Mesendoderm (in vitro differentiated cells): ENCODE measurements at regions not wholly inside any gene's neighbourhood (a gene's known extent, or its start where the extent isn't known, plus 50 kb on each side); places are given as distances from the start of the nearest gene placed in this dataset.

Experiments
- DNase-seq: peaks from one replicate; pipeline ENCODE4 v3.0.0; 2013
- H2AK5ac ChIP-seq: 2 replicates; pipeline ENCODE4 v1.6.1; 2013; ENCODE audit warnings: low read length, inconsistent platforms
- H2BK120ac ChIP-seq: 2 replicates; pipeline ENCODE4 v1.6.1; 2013; ENCODE audit warnings: low read depth, mild to moderate bottlenecking, low read length, moderate library complexity, mixed read lengths
- H2BK15ac ChIP-seq: replicated peaks from 2 replicates; pipeline ENCODE4 v1.6.1; 2013; ENCODE audit warnings: low read depth, mild to moderate bottlenecking, moderate library complexity
- H2BK5ac ChIP-seq: 2 replicates; pipeline ENCODE4 v1.6.1; 2013; ENCODE audit warnings: low read length, inconsistent platforms
- H3K18ac ChIP-seq: 2 replicates; pipeline ENCODE4 v1.6.1; 2013; ENCODE audit warnings: mild to moderate bottlenecking, low read length, mixed read lengths
- H3K23ac ChIP-seq: one replicate; pipeline ENCODE4 v1.6.1; 2013; ENCODE audit warnings: low read length
- H3K27ac ChIP-seq: 2 replicates; pipeline ENCODE4 v1.5.1; 2013; ENCODE audit warnings: low read depth, mild to moderate bottlenecking, inconsistent platforms, low read length, moderate library complexity
- H3K27me3 ChIP-seq: 2 replicates; pipeline ENCODE4 v1.6.1; 2013; ENCODE audit warnings: low read length, control low read depth, mild to moderate bottlenecking, inconsistent platforms; ENCODE audit not compliant: insufficient read depth, poor library complexity
- H3K36me3 ChIP-seq: 2 replicates; pipeline ENCODE4 v1.6.1; 2013; ENCODE audit warnings: low read length, inconsistent platforms; ENCODE audit not compliant: control insufficient read depth, insufficient read depth
- H3K4ac ChIP-seq: one replicate; pipeline ENCODE4 v1.6.1; 2013; ENCODE audit warnings: low read depth, mild to moderate bottlenecking, low read length, moderate library complexity
- H3K4me1 ChIP-seq: 2 replicates; pipeline ENCODE4 v1.6.1; 2013; ENCODE audit warnings: low read depth, low read length, inconsistent platforms; ENCODE audit not compliant: control insufficient read depth
- H3K4me2 ChIP-seq: 2 replicates; pipeline ENCODE4 v1.6.1; 2013; ENCODE audit warnings: low read length
- H3K4me3 ChIP-seq: 2 replicates; pipeline ENCODE4 v1.5.1; 2013; ENCODE audit warnings: mild to moderate bottlenecking, low read length
- H3K56ac ChIP-seq: one replicate; pipeline ENCODE4 v1.6.1; 2013; ENCODE audit warnings: low read length
- H3K79me1 ChIP-seq: 2 replicates; pipeline ENCODE4 v1.6.1; 2013; ENCODE audit warnings: low read length, inconsistent platforms
- H3K79me2 ChIP-seq: 2 replicates; pipeline ENCODE4 v1.6.1; 2013; ENCODE audit warnings: mild to moderate bottlenecking, low read length; ENCODE audit not compliant: control insufficient read depth, insufficient read depth
- H3K9ac ChIP-seq: 2 replicates; pipeline ENCODE4 v1.6.1; 2013; ENCODE audit warnings: low read length, inconsistent platforms
- H4K5ac ChIP-seq: one replicate; pipeline ENCODE4 v1.6.1; 2013; ENCODE audit warnings: low read length
- H4K8ac ChIP-seq: one replicate; pipeline ENCODE4 v1.6.1; 2013; ENCODE audit warnings: low read depth, mild to moderate bottlenecking, control low read depth, low read length, moderate library complexity
- WGBS: extraction: QIAGEN DNeasy Blood & Tissue Kit; methylation state at CpG from one replicate; pipeline ENCODE4 v1.1.7; 2013; ENCODE audit warnings: low lambda C conversion rate, missing lambda C conversion rate; ENCODE audit not compliant: insufficient coverage; ENCODE audit errors: extremely low coverage; 5-methylcytosine and 5-hydroxymethylcytosine counted together

GRCh38 chr5:97405941-97406340 lies 222.9 kb upstream of the RIOK2 start:
- Histone ChIP-seq H3K36me3 (no peaks in the 10 kb centered on the region), H2BK15ac (no peak overlapping the region), H3K9ac (no peak overlapping the region), H3K79me2 (no peaks in the 10 kb centered on the region), H3K56ac (no peak overlapping the region), H2BK5ac (no peak overlapping the region), H2BK120ac (no peak overlapping the region), H3K4me1 (no peaks in the 10 kb centered on the region), H3K23ac (no peak overlapping the region), H3K4me3 (no peak overlapping the region), H3K27ac (no peak overlapping the region), H3K79me1 (no peaks in the 10 kb centered on the region), H3K27me3 (no peaks in the 10 kb centered on the region), H3K4me2 (no peak overlapping the region), H3K18ac (no peak overlapping the region), H4K5ac (no peak overlapping the region), H4K8ac (no peak overlapping the region), H3K4ac (no peak overlapping the region), H2AK5ac (no peak overlapping the region)
- WGBS = no CpG with 5 or more reads among the region's 9 CpGs
- DNase-seq = no peak

DNA sequence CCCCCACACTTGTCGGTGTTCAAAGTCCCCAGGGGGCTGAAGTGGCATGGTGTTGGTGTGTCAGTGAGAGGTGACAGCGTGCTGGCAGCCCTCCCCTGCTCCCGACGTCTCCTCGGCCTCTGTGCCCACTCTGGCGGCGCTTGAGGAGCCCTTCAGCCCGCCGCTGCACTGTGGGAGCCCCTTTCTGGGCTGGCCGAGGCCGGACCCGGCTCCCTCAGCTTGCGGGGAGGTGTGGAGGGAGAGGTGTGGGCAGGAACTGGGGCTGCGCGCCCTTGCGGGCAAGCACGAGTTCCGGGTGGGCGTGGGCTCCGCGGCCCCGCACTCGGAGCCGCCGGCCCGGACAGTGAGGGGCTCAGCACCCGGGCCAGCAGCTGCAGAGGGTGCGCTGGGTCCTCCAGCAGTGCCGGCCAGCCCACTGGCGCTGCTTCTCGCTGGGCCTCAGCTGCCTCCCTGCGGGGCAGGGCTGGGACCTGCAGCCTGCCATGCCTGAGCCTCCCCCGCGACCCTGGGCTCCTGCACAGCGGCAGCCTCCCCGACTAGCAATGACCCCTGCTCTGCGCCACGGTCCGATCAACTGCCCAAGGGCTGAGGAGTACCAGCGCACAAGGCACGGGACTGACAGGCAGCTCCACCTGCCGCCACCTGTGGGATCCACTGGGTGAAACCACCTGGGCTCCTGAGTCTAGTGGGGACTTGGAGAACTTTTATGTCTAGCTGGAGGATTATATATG lies 224.1 kb upstream of the RIOK2 start:
- Histone ChIP-seq H3K79me2 (no peaks in the 10 kb centered on the region), H3K4me3 (no peak overlapping the region), H3K79me1 (no peaks in the 10 kb centered on the region), H2BK5ac (no peak overlapping the region), H3K18ac (no peak overlapping the region), H3K27ac (no peak overlapping the region), H3K23ac (no peak overlapping the region), H3K4me1 (no peaks in the 10 kb centered on the region), H2BK120ac (no peak overlapping the region), H3K4me2 (no peak overlapping the region), H3K27me3 (no peaks in the 10 kb centered on the region), H4K5ac (no peak overlapping the region), H3K9ac (no peak overlapping the region), H3K56ac (no peak overlapping the region), H3K36me3 (no peaks in the 10 kb centered on the region), H4K8ac (no peak overlapping the region), H2AK5ac (no peak overlapping the region), H2BK15ac (no peak overlapping the region), H3K4ac (no peak overlapping the region)
- no CpG with 5 or more reads among the region's 42 CpGs for WGBS
- no peak for DNase-seq

GRCh38 chr5:97408331-97408730 lies 225.3 kb upstream of the RIOK2 start:
- Histone ChIP-seq H2BK120ac (no peak overlapping the region), H4K8ac (no peak overlapping the region), H3K27ac (no peak overlapping the region), H2AK5ac (no peak overlapping the region), H3K4me3 (no peak overlapping the region), H3K4me2 (no peak overlapping the region), H3K18ac (no peak overlapping the region), H3K4ac (no peak overlapping the region), H2BK5ac (no peak overlapping the region), H3K4me1 (no peaks in the 10 kb centered on the region), H3K79me2 (no peaks in the 10 kb centered on the region), H3K56ac (no peak overlapping the region), H3K27me3 (no peaks in the 10 kb centered on the region), H4K5ac (no peak overlapping the region), H3K9ac (no peak overlapping the region), H3K79me1 (no peaks in the 10 kb centered on the region), H2BK15ac (no peak overlapping the region), H3K23ac (no peak overlapping the region), H3K36me3 (no peaks in the 10 kb centered on the region)
- no peak for DNase-seq
- WGBS = no CpG with 5 or more reads among the region's 9 CpGs

DNA sequence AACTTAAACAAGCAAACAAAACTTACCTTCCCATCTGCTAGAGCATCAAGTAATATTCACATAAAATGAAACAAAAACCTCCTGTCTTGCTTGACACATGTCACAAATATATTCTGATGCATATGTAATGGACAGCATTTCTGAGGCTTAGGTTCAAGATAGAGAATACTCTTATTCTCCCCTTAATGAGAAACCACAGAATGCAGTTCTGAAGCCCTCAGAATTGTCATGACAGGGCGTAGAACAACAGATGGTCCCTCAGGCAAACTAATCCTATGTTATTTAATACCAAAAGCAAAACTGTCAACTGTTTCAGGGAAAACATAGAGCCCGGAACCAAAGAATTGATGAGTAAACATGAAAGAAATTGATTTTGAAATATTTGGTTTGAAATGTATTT lies 229.9 kb upstream of the RIOK2 start:
- Histone ChIP-seq H3K36me3 (no peaks in the 10 kb centered on the region), H2BK5ac (no peak overlapping the region), H3K79me2 (no peaks in the 10 kb centered on the region), H3K23ac (no peak overlapping the region), H3K18ac (no peak overlapping the region), H3K4me2 (no peak overlapping the region), H4K5ac (no peak overlapping the region), H3K9ac (no peak overlapping the region), H3K27me3 (no peaks in the 10 kb centered on the region), H2BK120ac (no peak overlapping the region), H3K4ac (no peak overlapping the region), H3K4me3 (no peak overlapping the region), H3K79me1 (no peaks in the 10 kb centered on the region), H2AK5ac (no peak overlapping the region), H3K56ac (no peak overlapping the region), H3K27ac (no peak overlapping the region), H4K8ac (no peak overlapping the region), H3K4me1 (no peaks in the 10 kb centered on the region), H2BK15ac (no peak overlapping the region)
- WGBS = no CpG with 5 or more reads among the region's 2 CpGs
- DNase-seq = no peak

GRCh38 chr5:97417986-97418385 lies 234.9 kb upstream of the RIOK2 start:
- Histone ChIP-seq H4K5ac (no peak overlapping the region), H3K27me3 (no peaks in the 10 kb centered on the region), H4K8ac (no peak overlapping the region), H2BK15ac (no peak overlapping the region), H3K79me1 (no peaks in the 10 kb centered on the region), H3K4me1 (no peaks in the 10 kb centered on the region), H3K4ac (no peak overlapping the region), H3K18ac (no peak overlapping the region), H3K36me3 (no peaks in the 10 kb centered on the region), H2AK5ac (no peak overlapping the region), H3K9ac (no peak overlapping the region), H3K4me2 (no peak overlapping the region), H2BK120ac (no peak overlapping the region), H3K4me3 (no peak overlapping the region), H3K27ac (no peak overlapping the region), H3K23ac (no peak overlapping the region), H3K79me2 (no peaks in the 10 kb centered on the region), H3K56ac (no peak overlapping the region), H2BK5ac (no peak overlapping the region)
- no peak for DNase-seq

GRCh38 chr5:97418462-97418861 lies 235.4 kb upstream of the RIOK2 start:
- Histone ChIP-seq H3K4me3 (no peak overlapping the region), H2BK15ac (no peak overlapping the region), H3K23ac (no peak overlapping the region), H4K8ac (no peak overlapping the region), H3K18ac (no peak overlapping the region), H3K4ac (no peak overlapping the region), H3K4me2 (no peak overlapping the region), H3K79me1 (no peaks in the 10 kb centered on the region), H3K9ac (no peak overlapping the region), H3K27me3 (no peaks in the 10 kb centered on the region), H4K5ac (no peak overlapping the region), H3K27ac (no peak overlapping the region), H2BK5ac (no peak overlapping the region), H2AK5ac (no peak overlapping the region), H2BK120ac (no peak overlapping the region), H3K4me1 (no peaks in the 10 kb centered on the region), H3K56ac (no peak overlapping the region), H3K36me3 (no peaks in the 10 kb centered on the region), H3K79me2 (no peaks in the 10 kb centered on the region)
- no CpG with 5 or more reads among the region's 1 CpG for WGBS
- DNase-seq = no peak
